CD4-positive, alpha-beta T cell treated with Interleukin-21 for 1 hour (primary cell): ENCODE measurements at regions not wholly inside any gene's neighbourhood (a gene's known extent, or its start where the extent isn't known, plus 50 kb on each side); places are given as distances from the start of the nearest gene placed in this dataset.

Experiments
- DNase-seq: peaks from one replicate; pipeline ENCODE4 v3.0.0-alpha.2; 2020

DNA sequence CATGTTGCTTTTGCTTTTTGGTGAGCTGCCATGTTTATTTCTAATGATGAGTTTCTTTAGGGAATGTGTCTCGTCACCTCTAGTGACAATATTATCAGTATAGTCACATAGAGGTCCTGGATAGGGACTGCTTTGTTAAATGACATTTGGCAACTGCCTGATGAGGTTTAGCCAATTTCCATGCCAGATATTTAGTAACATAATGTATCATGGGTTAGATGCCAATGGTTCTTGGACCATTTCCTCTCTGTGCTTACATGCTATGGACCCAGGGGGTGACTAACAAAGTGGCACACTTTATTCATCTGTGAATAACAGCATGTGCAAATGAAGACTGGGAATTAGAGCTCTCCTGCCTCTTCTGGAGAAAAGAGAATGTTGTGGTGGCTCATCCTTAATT, 56.2 kb upstream of the RAB27B start:
- DNase-seq = no peak

DNA sequence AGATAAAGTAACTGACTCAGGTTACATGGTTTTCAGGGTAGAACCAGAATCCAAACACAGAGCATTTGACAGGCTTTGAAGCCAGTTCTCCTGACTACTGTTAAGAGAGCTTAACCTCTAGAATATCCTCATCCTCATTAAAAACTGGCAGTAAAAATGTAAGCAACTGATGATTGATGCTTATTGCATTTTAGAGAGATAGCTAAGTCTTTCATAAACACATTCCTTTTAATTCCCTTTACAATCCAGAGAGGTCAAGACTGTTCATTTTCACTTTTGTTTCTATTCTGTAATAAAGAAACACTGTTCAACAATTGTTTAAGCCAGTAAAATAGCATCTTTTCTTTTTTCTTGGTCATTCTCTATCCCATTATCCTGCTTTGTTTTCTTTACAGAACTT, 53.9 kb upstream of the RAB27B start:
- DNase-seq = no peak

DNA sequence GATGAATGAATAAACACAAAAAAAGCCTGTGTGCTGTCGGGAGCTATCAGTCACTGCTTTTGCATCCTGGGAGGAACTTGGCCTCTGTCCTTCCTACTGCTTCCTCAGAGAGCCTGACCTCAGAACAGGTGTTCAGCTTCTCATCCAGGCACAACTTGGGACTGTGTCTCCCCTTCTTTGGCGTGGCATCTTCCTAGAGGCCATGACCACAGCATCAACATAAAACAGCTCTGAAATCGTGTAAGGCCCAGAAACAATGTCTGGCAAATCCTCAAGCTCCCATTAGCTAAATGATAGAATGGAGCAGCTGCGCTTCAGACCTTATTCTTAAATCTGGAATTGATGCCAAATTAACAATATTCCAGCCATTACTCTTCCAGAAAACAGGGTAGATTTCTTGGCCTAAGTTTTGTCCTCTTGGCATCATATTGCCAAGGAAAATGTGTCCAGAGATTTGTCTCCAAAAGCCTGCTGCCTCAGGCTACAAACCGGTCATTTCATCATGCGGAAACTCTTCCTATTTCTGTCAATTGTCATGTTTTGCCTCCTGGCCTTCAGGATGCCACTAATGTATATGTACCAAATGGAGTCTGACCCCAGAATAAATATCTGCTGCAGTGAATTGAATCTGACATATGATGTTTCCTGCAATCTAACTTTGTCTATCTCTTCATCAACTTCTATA, 53.2 kb upstream of the RAB27B start:
- no peak for DNase-seq

DNA sequence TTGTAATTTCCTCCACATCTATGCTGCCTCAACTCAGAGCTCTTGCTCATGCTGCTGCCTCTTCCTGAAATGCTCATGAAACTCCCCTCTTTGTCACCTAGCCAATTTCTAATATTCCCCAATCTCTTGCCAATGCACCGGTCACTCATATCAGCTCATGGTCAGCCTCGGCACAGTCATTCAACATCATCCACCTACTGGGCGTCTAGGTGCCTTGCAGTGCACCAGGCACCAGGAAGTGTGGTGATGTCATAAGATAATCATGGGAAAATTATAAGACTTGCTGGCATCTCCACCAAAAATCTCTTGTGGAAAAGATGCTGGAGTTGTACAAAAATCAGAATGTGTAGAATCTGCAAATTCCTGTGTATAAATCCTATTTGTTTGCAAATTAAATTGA, 52.6 kb upstream of the RAB27B start:
- no peak for DNase-seq

DNA sequence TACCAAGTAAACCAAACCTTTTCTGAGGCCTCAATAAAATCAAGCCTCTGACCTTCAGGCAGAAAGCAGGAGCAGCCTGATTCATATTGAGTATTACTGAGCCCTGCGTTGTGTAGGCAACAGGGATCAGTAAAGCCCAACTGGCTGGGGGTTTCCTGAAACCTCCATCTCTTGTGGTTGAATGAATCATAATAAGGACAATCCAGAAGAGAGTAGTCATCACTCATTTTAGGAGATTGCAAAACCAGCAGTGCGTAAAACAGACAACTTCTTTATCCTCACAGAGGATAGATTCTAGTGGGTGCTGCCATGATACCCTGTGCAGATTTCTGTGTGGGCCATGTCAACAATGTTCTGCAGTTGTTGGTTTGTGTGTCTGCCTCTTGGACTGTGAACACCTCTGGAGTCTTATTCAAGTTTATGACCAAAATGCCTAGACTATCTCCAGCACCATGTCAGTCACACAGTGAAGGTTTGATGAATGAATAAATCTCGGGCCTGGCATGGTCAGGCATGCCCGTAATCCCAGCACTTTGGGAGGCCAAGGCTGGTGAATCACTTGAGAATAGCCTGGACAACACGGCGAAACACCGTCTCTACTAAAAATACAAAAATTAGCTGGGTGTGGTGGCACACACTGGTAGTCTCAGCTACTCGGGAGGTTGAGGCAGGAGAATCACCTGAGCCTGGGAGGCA, 51.8 kb upstream of the RAB27B start:
- DNase-seq = no peak

DNA sequence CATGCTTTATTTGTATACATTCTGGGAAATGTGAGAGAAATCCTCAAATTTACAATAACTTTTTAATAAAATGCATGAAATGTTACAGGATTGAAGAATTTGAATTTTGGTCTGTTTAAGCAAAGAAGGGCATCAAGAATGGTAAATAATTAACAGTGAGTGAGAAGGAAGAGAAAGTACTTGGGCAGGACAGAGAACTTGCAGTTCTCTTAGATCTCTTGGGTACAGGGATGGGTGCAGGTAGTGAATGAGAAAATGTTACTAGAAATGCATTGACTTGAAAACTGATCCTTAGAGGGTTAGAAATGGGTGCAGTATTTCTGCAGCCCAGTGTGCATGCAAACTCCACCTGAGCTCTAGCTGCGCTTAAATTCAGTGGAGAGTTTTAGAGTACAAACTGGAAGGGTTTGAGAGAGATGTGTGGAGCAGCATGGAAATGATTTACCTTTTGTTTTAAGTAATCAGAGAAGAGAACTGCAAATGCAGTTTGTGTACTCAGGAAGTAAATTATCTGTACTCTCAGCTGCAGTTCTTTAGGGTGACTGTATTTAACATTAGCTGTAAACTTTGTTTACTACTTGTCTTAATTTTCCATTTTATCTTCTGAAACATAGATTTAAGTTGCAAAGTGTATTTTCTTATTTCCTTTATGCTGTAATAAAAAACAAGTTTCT, 51.0 kb upstream of the RAB27B start:
- DNase-seq = no peak

DNA sequence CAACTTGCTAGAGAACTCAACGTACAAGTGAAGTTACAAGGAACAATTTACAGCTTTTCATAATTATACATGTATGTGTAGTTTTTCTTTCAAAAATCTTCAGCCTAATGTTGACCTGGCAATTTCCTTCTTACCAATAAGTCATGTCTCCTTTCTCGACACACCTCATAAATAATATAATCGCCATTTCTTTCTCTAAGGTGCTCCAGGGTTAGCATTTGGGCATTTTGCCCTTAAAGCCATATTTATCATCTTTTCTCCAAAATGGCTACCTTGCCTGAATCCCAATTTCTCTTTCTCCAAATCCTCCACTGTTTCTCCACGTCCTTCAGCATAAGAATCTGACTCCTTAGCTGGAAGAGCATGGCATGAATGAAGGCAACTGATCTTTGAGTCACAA, 50.3 kb upstream of the RAB27B start:
- no peak for DNase-seq
